CD4-positive, alpha-beta T cell (primary cell): ENCODE measurements at regions not wholly inside any gene's neighbourhood (a gene's known extent, or its start where the extent isn't known, plus 50 kb on each side); places are given as distances from the start of the nearest gene placed in this dataset.

Experiments
- ATAC-seq: fragments of 200-7000 bp; cut with Tn5 transposase; one replicate; pipeline ENCODE4 v1.10.0; 2022; ENCODE audit warnings: mild to moderate bottlenecking; ENCODE audit not compliant: poor library complexity
- CTCF ChIA-PET: fragments of 350-600 bp; sonication (Branson Sonifier 250); formaldehyde crosslinking; loops from one replicate; lab custom pipeline; 2021; ENCODE audit warnings: antibody characterized with exemption, inconsistent platforms; lab: Charles Lee
- POLR2A ChIA-PET: fragments of 350-600 bp; sonication (Branson Sonifier 250); formaldehyde crosslinking; loops from one replicate; lab custom pipeline; 2021; ENCODE audit warnings: antibody characterized with exemption, inconsistent platforms; lab: Charles Lee
- DNase-seq, 14 experiments: peaks; one replicate each; pipeline ENCODE4 v3.0.0-alpha.2; 2013 to 2020; ENCODE audit warnings: mixed read lengths in 2 of 14
- H3K27ac ChIP-seq, 2 donors: one replicate each; pipeline versions ENCODE4 v1.5.1 to v1.7.0; 2013; ENCODE audit warnings: low read length in 2 of 2, low read depth in 1 of 2, mild to moderate bottlenecking in 1 of 2
- H3K27me3 ChIP-seq, 2 experiments: 1 replicate in 1 of 2; 2 replicates in 1 of 2; pipeline versions ENCODE4 v1.6.1 to v1.7.0; 2013; ENCODE audit warnings: low read length in 2 of 2, control low read depth in 1 of 2, mild to moderate bottlenecking in 1 of 2, moderate library complexity in 1 of 2; ENCODE audit not compliant: insufficient read depth in 2 of 2, control insufficient read depth in 1 of 2
- H3K36me3 ChIP-seq: one replicate; pipeline ENCODE4 v1.6.1; 2013; ENCODE audit warnings: low read length, control low read depth; ENCODE audit not compliant: insufficient read depth
- H3K4me1 ChIP-seq: one replicate; pipeline ENCODE4 v1.6.1; 2013; ENCODE audit warnings: low read length, control low read depth; ENCODE audit not compliant: insufficient read depth
- H3K4me3 ChIP-seq: one replicate; pipeline ENCODE4 v1.5.1; 2013; ENCODE audit warnings: mild to moderate bottlenecking, low read length, moderate library complexity
- H3K9me3 ChIP-seq, 2 experiments: 1 replicate in 1 of 2; 2 replicates in 1 of 2; pipeline versions ENCODE4 v1.6.1 to v1.7.0; 2013; ENCODE audit warnings: low read length in 2 of 2, mild to moderate bottlenecking in 2 of 2, control low read depth in 1 of 2, moderate library complexity in 1 of 2; ENCODE audit not compliant: control insufficient read depth in 1 of 2, insufficient read depth in 1 of 2
- H3K27ac Mint-ChIP-seq: one replicate; pipeline ENCODE4 v1.8.0; 2020; ENCODE audit warnings: mixed read lengths
- H3K27me3 Mint-ChIP-seq: one replicate; pipeline ENCODE4 v1.8.0; 2021; ENCODE audit warnings: mixed read lengths
- H3K36me3 Mint-ChIP-seq: one replicate; pipeline ENCODE4 v1.8.0; 2021; ENCODE audit warnings: low read depth, mixed read lengths
- H3K4me1 Mint-ChIP-seq: one replicate; pipeline ENCODE4 v1.8.0; 2021; ENCODE audit warnings: low read depth, mixed read lengths
- H3K4me3 Mint-ChIP-seq: one replicate; pipeline ENCODE4 v1.8.0; 2020; ENCODE audit warnings: mild to moderate bottlenecking, mixed read lengths
- H3K9me3 Mint-ChIP-seq: one replicate; pipeline ENCODE4 v1.8.0; 2020; ENCODE audit warnings: mixed read lengths
- CTCF ChIP-seq: fragments of 200-600 bp; IDR thresholded peaks from one replicate; pipeline ENCODE4 v1.8.0; 2022; ENCODE audit warnings: antibody characterized with exemption, mild to moderate bottlenecking
- intact Hi-C, 2 experiments: fragments of 100-400 bp; cut with DNase I in 1 of 2; cut with micrococcal nuclease in 1 of 2; formaldehyde crosslinking; loops; one replicate each; pipeline versions ENCODE4 v1.15.1 to v1.9.0; 2023 to 2025; cut with DNase I, micrococcal nuclease

- Mint-ChIP-seq H3K9me3 (no peaks in the 10 kb centered on the region), H3K4me3 (no peak overlapping the region), H3K27ac (no peak overlapping the region), H3K27me3 (peaks cover 40% of the 10 kb centered on the region), H3K36me3 (no peaks in the 10 kb centered on the region), H3K4me1 (no peaks in the 10 kb centered on the region)
- ChIA-PET CTCF (no interaction called here), POLR2A (no interaction called here)
- H3K4me3 ChIP-seq, result no peak overlapping the region
- peaks cover 2 to 13% of the 10 kb centered on the region in 2 experiments for H3K27me3 ChIP-seq
- ATAC-seq (no peak), DNase-seq (no peak)
- no peaks in the 10 kb centered on the region for H3K4me1 ChIP-seq
- intact Hi-C loops, result no loop called here
- H3K27ac ChIP-seq, result no peak overlapping the region
- H3K9me3 ChIP-seq, result peaks cover 0 to 4% of the 10 kb centered on the region in 2 experiments
- no peak for TF ChIP-seq CTCF
- no peaks in the 10 kb centered on the region for H3K36me3 ChIP-seq
These were observed 133.9 kb upstream of the BMAL1 start for GRCh38 chr11:13143486-13144297.

- Mint-ChIP-seq H3K36me3 (no peaks in the 10 kb centered on the region), H3K27me3 (peaks cover 32% of the 10 kb centered on the region), H3K4me3 (no peak overlapping the region), H3K9me3 (no peaks in the 10 kb centered on the region), H3K27ac (no peak overlapping the region), H3K4me1 (no peaks in the 10 kb centered on the region)
- no peak overlapping the region for H3K27ac ChIP-seq
- H3K9me3 ChIP-seq, result peaks cover 0 to 4% of the 10 kb centered on the region in 2 experiments
- POLR2A ChIA-PET, result no interaction called here
- no peaks in the 10 kb centered on the region for H3K4me1 ChIP-seq
- ATAC-seq (no peak), DNase-seq (no peak)
- no peak for TF ChIP-seq CTCF
- H3K4me3 ChIP-seq, result no peak overlapping the region
- CTCF ChIA-PET, result no interaction called here
- H3K36me3 ChIP-seq, result no peaks in the 10 kb centered on the region
- intact Hi-C loops, result no loop called here
- H3K27me3 ChIP-seq, result peaks cover 2 to 13% of the 10 kb centered on the region in 2 experiments
These were observed 132.1 kb upstream of the BMAL1 start for GRCh38 chr11:13145461-13145860.

- peaks cover 29% of the 10 kb centered on the region for H3K27me3 Mint-ChIP-seq
- no peaks in the 10 kb centered on the region for H3K36me3 ChIP-seq
- DNase-seq (no peak), ATAC-seq (no peak)
- no peaks in the 10 kb centered on the region for H3K4me1 ChIP-seq
- no peaks in the 10 kb centered on the region for H3K36me3 Mint-ChIP-seq
- ChIA-PET CTCF (no interaction called here), POLR2A (no interaction called here)
- no peak overlapping the region for H3K4me3 Mint-ChIP-seq
- H3K4me3 ChIP-seq, result no peak overlapping the region
- H3K9me3 ChIP-seq, result no peaks in the 10 kb centered on the region
- TF ChIP-seq CTCF, result no peak
- H3K4me1 Mint-ChIP-seq, result no peaks in the 10 kb centered on the region
- no peak overlapping the region for H3K27ac Mint-ChIP-seq
- no peaks in the 10 kb centered on the region for H3K27me3 ChIP-seq
- H3K27ac ChIP-seq, result no peak overlapping the region
- intact Hi-C loops, result no loop called here
- no peaks in the 10 kb centered on the region for H3K9me3 Mint-ChIP-seq
These were observed 127.6 kb upstream of the BMAL1 start for GRCh38 chr11:13149991-13150390.
